Natural killer cell (primary cell): ENCODE measurements at regions not wholly inside any gene's neighbourhood (a gene's known extent, or its start where the extent isn't known, plus 50 kb on each side); places are given as distances from the start of the nearest gene placed in this dataset.

Experiments
- ATAC-seq, 3 donors: fragments of 150-1000 bp in 2 of 3; fragments of 200-7000 bp in 1 of 3; cut with Tn5 transposase; 1 replicate in 1 of 3; 2 replicates in 2 of 3; pipeline ENCODE4 v1.10.0; 2021; ENCODE audit warnings: mild to moderate bottlenecking in 2 of 3, moderate library complexity in 2 of 3
- DNase-seq, 2 donors: peaks; one replicate each; pipeline versions ENCODE4 v3.0.0 to v3.0.0-alpha.2; 2013 to 2021; ENCODE audit warnings: mixed read lengths in 1 of 2
- H3K27ac ChIP-seq: one replicate; pipeline ENCODE4 v1.5.1; 2013; ENCODE audit warnings: mild to moderate bottlenecking, low read length
- H3K27me3 ChIP-seq: one replicate; pipeline ENCODE4 v1.6.1; 2013; ENCODE audit warnings: low read length; ENCODE audit not compliant: control insufficient read depth, insufficient read depth
- H3K36me3 ChIP-seq: one replicate; pipeline ENCODE4 v1.6.1; 2013; ENCODE audit warnings: low read length; ENCODE audit not compliant: control insufficient read depth, insufficient read depth
- H3K4me1 ChIP-seq: one replicate; pipeline ENCODE4 v1.6.1; 2013; ENCODE audit warnings: low read length; ENCODE audit not compliant: control insufficient read depth, insufficient read depth
- H3K4me3 ChIP-seq: one replicate; pipeline ENCODE4 v1.5.1; 2013; ENCODE audit warnings: low read length
- H3K9me3 ChIP-seq: one replicate; pipeline ENCODE4 v1.6.1; 2013; ENCODE audit warnings: low read length; ENCODE audit not compliant: control insufficient read depth, insufficient read depth
- H3K27ac Mint-ChIP-seq, 2 donors: one replicate each; pipeline ENCODE4 v1.8.0; 2022; ENCODE audit warnings: mild to moderate bottlenecking in 2 of 2, mixed read lengths in 2 of 2, moderate library complexity in 1 of 2
- H3K27me3 Mint-ChIP-seq, 2 donors: one replicate each; pipeline ENCODE4 v1.8.0; 2022; ENCODE audit warnings: low read depth in 2 of 2, mixed read lengths in 2 of 2
- H3K36me3 Mint-ChIP-seq: one replicate; pipeline ENCODE4 v1.8.0; 2022; ENCODE audit warnings: mixed read lengths
- H3K4me1 Mint-ChIP-seq, 2 donors: one replicate each; pipeline ENCODE4 v1.8.0; 2022; ENCODE audit warnings: mixed read lengths in 2 of 2
- H3K4me3 Mint-ChIP-seq: one replicate; pipeline ENCODE4 v1.8.0; 2022; ENCODE audit warnings: mild to moderate bottlenecking, moderate library complexity, mixed read lengths
- H3K9me3 Mint-ChIP-seq, 2 donors: one replicate each; pipeline ENCODE4 v1.8.0; 2022; ENCODE audit warnings: mixed read lengths in 2 of 2
- CTCF ChIP-seq: fragments of 200-600 bp; IDR thresholded peaks from one replicate; pipeline ENCODE4 v1.8.0; 2022; ENCODE audit warnings: antibody characterized with exemption
- WGBS: methylation state at CpG from one replicate; pipeline ENCODE4 v1.1.7; 2013; ENCODE audit warnings: missing lambda C conversion rate; ENCODE audit not compliant: insufficient coverage; 5-methylcytosine and 5-hydroxymethylcytosine counted together
- intact Hi-C: fragments of 100-400 bp; cut with micrococcal nuclease; formaldehyde crosslinking; loops from one replicate; pipeline ENCODE4 v1.14.2; 2022

- DNase-seq (no peak), ATAC-seq (no peak)
- H3K4me3 ChIP-seq: no peak overlapping the region
- no peaks in the 10 kb centered on the region for H3K27me3 ChIP-seq
- no peaks in the 10 kb centered on the region for H3K9me3 ChIP-seq
- 94% methylated on average over 5 of the region's 5 CpGs for WGBS
- no peaks in the 10 kb centered on the region for H3K4me1 Mint-ChIP-seq
- H3K27me3 Mint-ChIP-seq: peaks cover 0 to 6% of the 10 kb centered on the region in 2 donors
- H3K4me1 ChIP-seq: no peaks in the 10 kb centered on the region
- H3K36me3 Mint-ChIP-seq: no peaks in the 10 kb centered on the region
- H3K27ac ChIP-seq: no peak overlapping the region
- H3K27ac Mint-ChIP-seq: no peak overlapping the region
- H3K36me3 ChIP-seq: no peaks in the 10 kb centered on the region
- no peaks in the 10 kb centered on the region for H3K9me3 Mint-ChIP-seq
- H3K4me3 Mint-ChIP-seq: no peak overlapping the region
- intact Hi-C loops: no loop called here
- no peak for TF ChIP-seq CTCF
These were observed 200.8 kb upstream of the NEBL start for GRCh38 chr10:21097926-21098355.

- no peaks in the 10 kb centered on the region for H3K36me3 Mint-ChIP-seq
- Histone ChIP-seq H3K4me1 (no peaks in the 10 kb centered on the region), H3K4me3 (no peak overlapping the region), H3K9me3 (no peaks in the 10 kb centered on the region), H3K27me3 (no peaks in the 10 kb centered on the region), H3K27ac (no peak overlapping the region), H3K36me3 (no peaks in the 10 kb centered on the region)
- TF ChIP-seq CTCF: no peak
- H3K27ac Mint-ChIP-seq: no peak overlapping the region
- intact Hi-C loops: no loop called here
- H3K4me1 Mint-ChIP-seq: no peaks in the 10 kb centered on the region
- 100% methylated on average over 2 of the region's 3 CpGs for WGBS
- no peak for DNase-seq
- peaks cover 0 to 6% of the 10 kb centered on the region in 2 donors for H3K27me3 Mint-ChIP-seq
- no peaks in the 10 kb centered on the region for H3K9me3 Mint-ChIP-seq
- no peak for ATAC-seq
- H3K4me3 Mint-ChIP-seq: no peak overlapping the region
These were observed 198.5 kb upstream of the NEBL start for GRCh38 chr10:21095494-21096055.

- intact Hi-C loops: no loop called here
These were observed 198.0 kb upstream of the NEBL start for GRCh38 chr10:21095073-21095472.

More at GRCh38 chr10:21095073-21095472, 198.0 kb upstream of the NEBL start:
- Mint-ChIP-seq H3K36me3 (no peaks in the 10 kb centered on the region), H3K27me3 (peaks cover 0 to 6% of the 10 kb centered on the region in 2 donors), H3K4me1 (no peaks in the 10 kb centered on the region), H3K4me3 (no peak overlapping the region), H3K9me3 (no peaks in the 10 kb centered on the region), H3K27ac (no peak overlapping the region)
- 83% methylated on average over 2 of the region's 3 CpGs for WGBS
- Histone ChIP-seq H3K27ac (no peak overlapping the region), H3K9me3 (no peaks in the 10 kb centered on the region), H3K36me3 (no peaks in the 10 kb centered on the region), H3K4me1 (no peaks in the 10 kb centered on the region), H3K27me3 (no peaks in the 10 kb centered on the region), H3K4me3 (no peak overlapping the region)
- DNase-seq (no peak), ATAC-seq (no peak)
- TF ChIP-seq CTCF: no peak
